H9 (cell line): ENCODE measurements at regions not wholly inside any gene's neighbourhood (a gene's known extent, or its start where the extent isn't known, plus 50 kb on each side); places are given as distances from the start of the nearest gene placed in this dataset.
"Not testable (repeated sequence)": the region's sequence is repeated elsewhere in the genome, so short reads cannot be mapped to it uniquely, and the experiment has no call there.

Experiments
- DNase-seq: peaks from one replicate; pipeline ENCODE4 v3.0.0-alpha.2; 2017
- H2AFZ ChIP-seq: one replicate; pipeline ENCODE4 v1.6.1; 2013; ENCODE audit warnings: mild to moderate bottlenecking, low read length, control low read depth, moderate library complexity
- H2AK5ac ChIP-seq: 2 replicates; pipeline ENCODE4 v1.6.1; 2013; ENCODE audit warnings: low read length, control low read depth, mixed read lengths; ENCODE audit not compliant: insufficient read length
- H2BK120ac ChIP-seq: one replicate; pipeline ENCODE4 v1.6.1; 2013; ENCODE audit warnings: low read depth, mild to moderate bottlenecking, low read length, control low read depth, inconsistent platforms; ENCODE audit not compliant: poor library complexity, severe bottlenecking
- H2BK12ac ChIP-seq: 2 replicates; pipeline ENCODE4 v1.6.1; 2013; ENCODE audit warnings: low read length, control low read depth, mixed read lengths, low read depth; ENCODE audit not compliant: insufficient read length
- H2BK15ac ChIP-seq: 2 replicates; pipeline ENCODE4 v1.6.1; 2013; ENCODE audit warnings: low read depth, low read length, control low read depth
- H2BK20ac ChIP-seq: one replicate; pipeline ENCODE4 v1.6.1; 2013; ENCODE audit warnings: low read depth, mild to moderate bottlenecking, low read length, control low read depth, inconsistent platforms; ENCODE audit not compliant: poor library complexity, severe bottlenecking
- H2BK5ac ChIP-seq: 2 replicates; pipeline ENCODE4 v1.6.1; 2013; ENCODE audit warnings: low read length, control low read depth, mixed read lengths; ENCODE audit not compliant: insufficient read length
- H3K14ac ChIP-seq: 2 replicates; pipeline ENCODE4 v1.6.1; 2013; ENCODE audit warnings: low read length, control low read depth; ENCODE audit not compliant: insufficient read depth
- H3K18ac ChIP-seq: 2 replicates; pipeline ENCODE4 v1.6.1; 2013; ENCODE audit warnings: low read depth, mild to moderate bottlenecking, mixed read lengths, low read length, control low read depth; ENCODE audit not compliant: insufficient read length
- H3K23ac ChIP-seq: 2 replicates; pipeline ENCODE4 v1.6.1; 2013; ENCODE audit warnings: low read length, control low read depth, mixed read lengths, low read depth; ENCODE audit not compliant: insufficient read length
- H3K23me2 ChIP-seq: 2 replicates; pipeline ENCODE4 v1.6.1; 2013; ENCODE audit warnings: low read depth, mild to moderate bottlenecking, mixed read lengths, low read length, control low read depth; ENCODE audit not compliant: insufficient read length, poor library complexity, severe bottlenecking
- H3K27ac ChIP-seq: 2 replicates; pipeline ENCODE4 v1.5.1; 2013; ENCODE audit warnings: low read length, control low read depth, mixed read lengths, low read depth; ENCODE audit not compliant: insufficient read length
- H3K27me3 ChIP-seq: 2 replicates; pipeline ENCODE4 v1.6.1; 2013; ENCODE audit warnings: low read length, control low read depth, inconsistent platforms; ENCODE audit not compliant: insufficient read depth
- H3K4ac ChIP-seq: 2 replicates; pipeline ENCODE4 v1.6.1; 2013; ENCODE audit warnings: low read depth, mild to moderate bottlenecking, control low read depth, inconsistent platforms, low read length, moderate library complexity
- H3K4me1 ChIP-seq: 2 replicates; pipeline ENCODE4 v1.6.1; 2013; ENCODE audit warnings: low read length, control low read depth, inconsistent platforms; ENCODE audit not compliant: insufficient read depth
- H3K4me2 ChIP-seq: 2 replicates; pipeline ENCODE4 v1.6.1; 2013; ENCODE audit warnings: low read length, control low read depth, mixed read lengths; ENCODE audit not compliant: insufficient read length, insufficient read depth
- H3K56ac ChIP-seq: 2 replicates; pipeline ENCODE4 v1.6.1; 2013; ENCODE audit warnings: low read depth, mild to moderate bottlenecking, mixed read lengths, low read length, control low read depth; ENCODE audit not compliant: insufficient read length
- H3K79me1 ChIP-seq: 2 replicates; pipeline ENCODE4 v1.6.1; 2013; ENCODE audit warnings: low read depth, mild to moderate bottlenecking, moderate library complexity, low read length, control low read depth, inconsistent platforms; ENCODE audit not compliant: insufficient read depth, poor library complexity, severe bottlenecking
- H3K79me2 ChIP-seq: 2 replicates; pipeline ENCODE4 v1.6.1; 2013; ENCODE audit warnings: low read length, control low read depth, inconsistent platforms; ENCODE audit not compliant: insufficient read depth
- H3K9ac ChIP-seq: 2 replicates; pipeline ENCODE4 v1.6.1; 2013; ENCODE audit warnings: low read length, control low read depth, mixed read lengths; ENCODE audit not compliant: insufficient read length; ENCODE audit errors: extremely low read depth
- H3K9me3 ChIP-seq: one replicate; pipeline ENCODE4 v1.6.1; 2013; ENCODE audit warnings: low read depth, low read length, inconsistent platforms; ENCODE audit not compliant: control insufficient read depth
- H3T11ph ChIP-seq: one replicate; pipeline ENCODE4 v1.6.1; 2013; ENCODE audit warnings: mild to moderate bottlenecking, low read length, control low read depth, inconsistent platforms
- H4K20me1 ChIP-seq: one replicate; pipeline ENCODE4 v1.6.1; 2013; ENCODE audit not compliant: control insufficient read depth, insufficient read length, insufficient read depth
- H4K5ac ChIP-seq: 2 replicates; pipeline ENCODE4 v1.6.1; 2013; ENCODE audit warnings: low read depth, mild to moderate bottlenecking, mixed read lengths, low read length, control low read depth; ENCODE audit not compliant: insufficient read length
- H4K8ac ChIP-seq: replicated peaks from 2 replicates; pipeline ENCODE4 v1.6.1; 2013; ENCODE audit warnings: low read length, control low read depth, mixed read lengths, low read depth; ENCODE audit not compliant: insufficient read length
- H4K91ac ChIP-seq: 2 replicates; pipeline ENCODE4 v1.6.1; 2013; ENCODE audit warnings: low read depth, mild to moderate bottlenecking, moderate library complexity, mixed read lengths, low read length, control low read depth; ENCODE audit not compliant: insufficient read length
- H3K27ac Mint-ChIP-seq, 3 experiments: 2 replicates in 2 of 3; 3 replicates in 1 of 3; pipeline ENCODE4 v1.8.0; 2020 to 2021; ENCODE audit warnings: mixed read lengths in 3 of 3, mild to moderate bottlenecking in 1 of 3, moderate library complexity in 1 of 3
- H3K27me3 Mint-ChIP-seq: 2 replicates; pipeline ENCODE4 v1.8.0; 2021; ENCODE audit warnings: low read depth, mild to moderate bottlenecking, moderate library complexity, mixed read lengths
- H3K36me3 Mint-ChIP-seq, 3 experiments: 2 replicates in 2 of 3; 3 replicates in 1 of 3; pipeline ENCODE4 v1.8.0; 2020 to 2021; ENCODE audit warnings: low read depth in 3 of 3, mixed read lengths in 3 of 3; ENCODE audit not compliant: insufficient read depth in 1 of 3
- H3K4me1 Mint-ChIP-seq, 2 experiments: 2 replicates each; pipeline ENCODE4 v1.8.0; 2020; ENCODE audit warnings: mixed read lengths in 2 of 2
- H3K4me3 Mint-ChIP-seq, 2 experiments: 2 replicates in 1 of 2; 3 replicates in 1 of 2; pipeline ENCODE4 v1.8.0; 2020 to 2021; ENCODE audit warnings: mild to moderate bottlenecking in 2 of 2, mixed read lengths in 2 of 2, moderate library complexity in 1 of 2
- H3K9me3 Mint-ChIP-seq, 2 experiments: 2 replicates in 1 of 2; 3 replicates in 1 of 2; pipeline ENCODE4 v1.8.0; 2020; ENCODE audit warnings: mild to moderate bottlenecking in 2 of 2, mixed read lengths in 2 of 2, moderate library complexity in 1 of 2
- CTCF ChIP-seq: fragments of 200-600 bp; sonication (generic); conservative IDR thresholded peaks from 3 replicates; pipeline ENCODE4 v1.8.0; 2021; ENCODE audit warnings: antibody characterized with exemption, mild to moderate bottlenecking
- WGBS: extraction: QIAGEN DNeasy Blood & Tissue Kit; methylation state at CpG from one replicate; pipeline ENCODE4 v1.1.7; 2013; ENCODE audit warnings: missing lambda C conversion rate, low lambda C conversion rate, mixed read lengths; ENCODE audit not compliant: insufficient read length; ENCODE audit errors: extremely low coverage; 5-methylcytosine and 5-hydroxymethylcytosine counted together

- H4K5ac ChIP-seq, result no peak overlapping the region
- H2BK15ac ChIP-seq, result no peak overlapping the region
- TF ChIP-seq CTCF, result no peak
- H3K79me1 ChIP-seq, result no peaks in the 10 kb centered on the region
- H3K4me1 ChIP-seq, result no peaks in the 10 kb centered on the region
- no peak overlapping the region for H2BK120ac ChIP-seq
- H4K91ac ChIP-seq, result no peak overlapping the region
- Mint-ChIP-seq H3K4me1 (no peaks in the 10 kb centered on the region), H3K27ac (no peak overlapping the region), H3K4me3 (no peak overlapping the region), H3K9me3 (no peaks in the 10 kb centered on the region), H3K27me3 (no peaks in the 10 kb centered on the region), H3K36me3 (no peaks in the 10 kb centered on the region)
- H3K9me3 ChIP-seq, result no peaks in the 10 kb centered on the region
- H3K79me2 ChIP-seq, result no peaks in the 10 kb centered on the region
- no peak overlapping the region for H2BK12ac ChIP-seq
- H4K20me1 ChIP-seq, result no peaks in the 10 kb centered on the region
- no peak overlapping the region for H3K4me2 ChIP-seq
- DNase-seq, result no peak
- H2BK20ac ChIP-seq, result no peak overlapping the region
- H3K18ac ChIP-seq, result no peak overlapping the region
- no peak overlapping the region for H3K9ac ChIP-seq
- H2AK5ac ChIP-seq, result no peak overlapping the region
- H2BK5ac ChIP-seq, result no peak overlapping the region
- H3K27ac ChIP-seq, result no peak overlapping the region
- no peak overlapping the region for H2AFZ ChIP-seq
- WGBS, result no CpG with 5 or more reads among the region's 2 CpGs
- H3T11ph ChIP-seq, result no peak overlapping the region
- no peaks in the 10 kb centered on the region for H3K23me2 ChIP-seq
- H3K14ac ChIP-seq, result no peak overlapping the region
- no peaks in the 10 kb centered on the region for H3K27me3 ChIP-seq
- no peak overlapping the region for H3K4ac ChIP-seq
- H4K8ac ChIP-seq, result no peak overlapping the region
- no peak overlapping the region for H3K23ac ChIP-seq
- no peak overlapping the region for H3K56ac ChIP-seq
Measured at GRCh38 chr10:106347547-106347946, 817.0 kb downstream of the SORCS1 start.

- WGBS, result no CpG with 5 or more reads among the region's 10 CpGs
- not testable (repeated sequence) for H4K91ac ChIP-seq, H3K9ac ChIP-seq, H3K79me1 ChIP-seq, H3K18ac ChIP-seq, H2BK12ac ChIP-seq, H2BK20ac ChIP-seq, H3K23me2 ChIP-seq, H3K56ac ChIP-seq, H3K9me3 ChIP-seq, H3K4me1 Mint-ChIP-seq, H3K9me3 Mint-ChIP-seq, H3K4me2 ChIP-seq, H3K4me3 Mint-ChIP-seq, H3K79me2 ChIP-seq, H3K4ac ChIP-seq, H4K20me1 ChIP-seq, H2BK15ac ChIP-seq, H3K14ac ChIP-seq, H3T11ph ChIP-seq, H2BK5ac ChIP-seq, H4K8ac ChIP-seq, H3K27ac Mint-ChIP-seq, H3K27me3 Mint-ChIP-seq, H3K27me3 ChIP-seq, H3K36me3 Mint-ChIP-seq, H3K4me1 ChIP-seq, H3K23ac ChIP-seq, H4K5ac ChIP-seq, H3K27ac ChIP-seq, H2AK5ac ChIP-seq, H2BK120ac ChIP-seq, H2AFZ ChIP-seq, DNase-seq
Measured at GRCh38 chr10:106343539-106343938, 821.0 kb downstream of the SORCS1 start.
